Stomach (tissue), 8 donors: ENCODE measurements at regions not wholly inside any gene's neighbourhood (a gene's known extent, or its start where the extent isn't known, plus 50 kb on each side); places are given as distances from the start of the nearest gene placed in this dataset.

ENCODE experiments used
- DNase-seq, 2 donors: peaks; one replicate each; pipeline versions ENCODE4 v3.0.0 to v3.0.0-alpha.2; 2013 to 2019
- H3K27ac ChIP-seq, 5 donors: fragments of 200-600 bp in 4 of 5; sonication (generic) in 4 of 5; one replicate each; pipeline ENCODE4 v1.5.1; 2013 to 2019; ENCODE audit warnings: mild to moderate bottlenecking in 1 of 5, moderate library complexity in 1 of 5
- H3K27me3 ChIP-seq, 3 donors: fragments of 200-600 bp; sonication (generic); one replicate each; pipeline ENCODE4 v1.5.1; 2017 to 2019; ENCODE audit warnings: mixed run types in 1 of 3
- H3K36me3 ChIP-seq, 4 donors: fragments of 200-600 bp; sonication (generic); 1 replicate in 3 of 4; 2 replicates in 1 of 4; pipeline ENCODE4 v1.5.1; 2016 to 2019
- H3K4me1 ChIP-seq, 4 donors: fragments of 200-600 bp; sonication (generic); one replicate each; pipeline ENCODE4 v1.5.1; 2016 to 2019
- H3K4me3 ChIP-seq, 4 donors: fragments of 200-600 bp; sonication (generic) in 3 of 4; one replicate each; pipeline ENCODE4 v1.5.1; 2016 to 2019; ENCODE audit warnings: mild to moderate bottlenecking in 1 of 4
- H3K9me3 ChIP-seq, 4 donors: fragments of 200-600 bp; sonication (generic); one replicate each; pipeline ENCODE4 v1.5.1; 2016 to 2019
- CTCF ChIP-seq, 7 experiments: fragments of 450-650 bp in 4 of 7; fragments of 200-600 bp in 3 of 7; sonication (generic) in 3 of 7; IDR thresholded peaks; one replicate each; pipeline ENCODE4 v1.5.1; 2016 to 2019; ENCODE audit warnings: antibody characterized with exemption in 7 of 7, control low read depth in 2 of 7, mild to moderate bottlenecking in 1 of 7
- EP300 ChIP-seq: sonication (generic); formaldehyde crosslinking; IDR thresholded peaks from one replicate; pipeline ENCODE4 v1.6.1; 2017; ENCODE audit warnings: antibody characterized with exemption
- POLR2A ChIP-seq, 4 donors: fragments of 450-650 bp; IDR thresholded peaks; one replicate each; pipeline ENCODE4 v1.6.1; 2016; ENCODE audit warnings: antibody characterized with exemption in 4 of 4, control low read depth in 2 of 4, mild to moderate bottlenecking in 1 of 4, moderate library complexity in 1 of 4
- POLR2AphosphoS5 ChIP-seq, 3 donors: sonication (generic); formaldehyde crosslinking; IDR thresholded peaks; one replicate each; pipeline ENCODE4 v1.6.1; 2016; ENCODE audit warnings: antibody characterized with exemption in 3 of 3
- WGBS, 5 donors: extraction: QIAGEN DNeasy Blood & Tissue Kit in 3 of 5; methylation state at CpG; one replicate each; pipeline versions ENCODE4 v1.1.5 to v1.1.7; 2013 to 2018; 5-methylcytosine and 5-hydroxymethylcytosine counted together
- intact Hi-C: fragments of 100-400 bp; cut with DNase I; formaldehyde crosslinking; loops from one replicate; pipeline ENCODE4 v1.15.1; 2023; ENCODE audit warnings: low total_unique reads
- donor health status: healthy with polysubstance abuse.
- donor health status: Bipolar disorder and iron deficiency.
- donor health status: healthy.

GRCh38 chrX:139125916-139126315 is 404.6 kb upstream of the F9 start:
- H3K27me3 ChIP-seq: no peaks in the 10 kb centered on the region
- H3K36me3 ChIP-seq: no peaks in the 10 kb centered on the region
- no peak for TF ChIP-seq CTCF (IDR thresholded peaks at IDR 0.05)
- TF ChIP-seq EP300: no peak
- no peak for TF ChIP-seq POLR2AphosphoS5 (IDR thresholded peaks at IDR 0.05)
- TF ChIP-seq POLR2A (IDR thresholded peaks at IDR 0.05): no peak
- no peak overlapping the region for H3K27ac ChIP-seq
- no peak overlapping the region for H3K4me3 ChIP-seq
- intact Hi-C loops: no loop called here
- 60 to 91% (median 85%) methylated on average over 3 of the region's 3 CpGs for WGBS, 5 donors
- H3K9me3 ChIP-seq: no peaks in the 10 kb centered on the region
- no peak for DNase-seq
- H3K4me1 ChIP-seq: no peaks in the 10 kb centered on the region

- H3K27me3 ChIP-seq: no peaks in the 10 kb centered on the region
- H3K4me3 ChIP-seq: no peak overlapping the region
- no peak overlapping the region for H3K27ac ChIP-seq
- H3K9me3 ChIP-seq: no peaks in the 10 kb centered on the region
- DNase-seq: no peak
- intact Hi-C loops: no loop called here
- 59 to 92% (median 82%) methylated on average over 4 of the region's 4 CpGs for WGBS, 5 donors
- H3K36me3 ChIP-seq: no peaks in the 10 kb centered on the region
- H3K4me1 ChIP-seq: no peaks in the 10 kb centered on the region
- TF ChIP-seq POLR2AphosphoS5 (IDR thresholded peaks at IDR 0.05) (no peak), POLR2A (IDR thresholded peaks at IDR 0.05) (no peak), CTCF (IDR thresholded peaks at IDR 0.05) (no peak), EP300 (no peak)
Measured at GRCh38 chrX:139121616-139122286, 408.8 kb upstream of the F9 start.

- WGBS, 5 donors: 80 to 98% (median 86%) methylated on average over 5 of the region's 5 CpGs
- Histone ChIP-seq H3K4me1 (no peaks in the 10 kb centered on the region), H3K27me3 (no peaks in the 10 kb centered on the region), H3K36me3 (no peaks in the 10 kb centered on the region), H3K9me3 (no peaks in the 10 kb centered on the region), H3K4me3 (no peak overlapping the region), H3K27ac (no peak overlapping the region)
- intact Hi-C loops: no loop called here
- DNase-seq: no peak
- no peak for TF ChIP-seq EP300
- no peak for TF ChIP-seq POLR2A (IDR thresholded peaks at IDR 0.05)
- TF ChIP-seq POLR2AphosphoS5 (IDR thresholded peaks at IDR 0.05): no peak
- TF ChIP-seq CTCF (IDR thresholded peaks at IDR 0.05): no peak
Measured at GRCh38 chrX:139120760-139121159, 409.2 kb upstream of the FGF13 start.

GRCh38 chrX:139113708-139114107 is 402.2 kb upstream of the FGF13 start:
- DNase-seq: no peak
- 66 to 81% (median 72%) methylated on average over 5 to 6 of the region's 6 CpGs for WGBS, 5 donors
- H3K9me3 ChIP-seq: no peaks in the 10 kb centered on the region
- intact Hi-C loops: no loop called here
- H3K36me3 ChIP-seq: no peaks in the 10 kb centered on the region
- no peak overlapping the region for H3K4me3 ChIP-seq
- H3K27ac ChIP-seq: no peak overlapping the region
- TF ChIP-seq EP300 (no peak), CTCF (IDR thresholded peaks at IDR 0.05) (no peak), POLR2A (IDR thresholded peaks at IDR 0.05) (no peak), POLR2AphosphoS5 (IDR thresholded peaks at IDR 0.05) (no peak)
- H3K4me1 ChIP-seq: peaks cover 0 to 6% (median 0%) of the 10 kb centered on the region in 4 donors
- no peaks in the 10 kb centered on the region for H3K27me3 ChIP-seq
